Adipose tissue (tissue), 3 donors: ENCODE measurements at regions not wholly inside any gene's neighbourhood (a gene's known extent, or its start where the extent isn't known, plus 50 kb on each side); places are given as distances from the start of the nearest gene placed in this dataset.

Experiments
- H3K27ac ChIP-seq: one replicate; pipeline ENCODE4 v1.5.1; 2013; ENCODE audit warnings: low read depth, low read length
- WGBS, 3 donors: extraction: QIAGEN DNeasy Blood & Tissue Kit; methylation state at CpG; one replicate each; pipeline ENCODE4 v1.1.7; 2013; 5-methylcytosine and 5-hydroxymethylcytosine counted together
- donor health status: healthy with polysubstance abuse.
- donor health status: Bipolar disorder and iron deficiency.
- donor health status: healthy.

DNA sequence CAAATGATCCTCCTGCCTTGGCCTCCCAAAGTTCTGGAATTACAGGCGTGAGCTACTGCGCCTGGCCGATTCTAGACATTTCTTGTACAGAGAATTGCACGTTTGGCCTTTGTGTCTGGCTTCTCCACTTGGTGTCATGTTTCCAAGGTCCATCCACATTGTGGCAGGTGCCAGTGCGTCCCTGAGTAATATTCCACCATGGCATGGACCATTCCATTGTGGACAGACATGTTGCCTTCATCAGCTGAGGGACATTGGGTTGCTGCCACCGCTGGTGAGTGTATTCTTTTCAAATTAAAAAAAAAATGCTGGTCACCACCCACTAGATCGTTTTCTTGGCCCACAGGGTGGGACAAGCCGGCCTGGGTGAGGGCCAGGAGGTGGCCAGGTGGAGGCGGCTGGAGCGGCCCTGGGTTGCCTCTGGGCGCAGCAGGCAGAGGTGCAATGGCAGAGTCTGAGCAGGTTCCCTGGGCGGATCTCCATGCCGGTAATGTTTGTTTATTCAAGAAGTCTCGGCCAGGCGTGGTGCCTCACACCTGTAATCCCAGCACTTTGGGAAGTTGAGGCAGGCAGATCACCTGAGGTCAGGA is 274.1 kb downstream of the SEC14L1 start:
- 90 to 95% (median 93%) methylated on average over 15 of the region's 15 CpGs for WGBS, 3 donors
- no peak overlapping the region for H3K27ac ChIP-seq

DNA sequence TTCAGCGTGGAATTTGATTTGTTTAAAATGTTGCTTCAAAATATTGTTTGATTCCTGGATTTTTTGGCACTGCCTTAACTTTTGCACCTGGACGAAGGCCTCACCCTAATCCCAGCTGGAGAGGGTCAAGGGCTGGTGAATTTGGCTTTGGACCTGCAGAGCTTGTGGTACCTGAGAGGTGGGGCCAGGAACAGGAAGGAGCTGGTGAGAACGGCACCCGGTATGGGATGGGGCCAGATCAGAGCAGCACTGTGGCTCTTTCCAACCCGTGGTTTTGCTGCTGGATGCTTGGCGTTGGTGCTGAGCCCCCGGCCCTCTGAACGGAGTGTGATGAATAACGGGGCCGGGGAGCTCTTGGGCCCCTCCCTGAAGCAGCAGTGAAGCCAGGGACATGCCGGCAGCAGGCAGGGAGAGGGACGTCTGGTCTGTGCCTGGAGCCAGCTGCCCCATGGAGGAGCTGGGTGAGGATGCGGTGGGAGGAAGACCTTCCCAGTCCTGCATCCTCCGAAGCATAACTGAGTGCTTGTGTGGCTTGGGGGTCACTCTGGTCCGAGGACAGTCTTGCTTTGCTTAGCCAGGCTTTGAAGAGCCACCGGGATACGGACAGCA is 275.4 kb downstream of the SEC14L1 start:
- WGBS, 3 donors = 67 to 80% (median 73%) methylated on average over 17 of the region's 17 CpGs
- no peak overlapping the region for H3K27ac ChIP-seq

DNA sequence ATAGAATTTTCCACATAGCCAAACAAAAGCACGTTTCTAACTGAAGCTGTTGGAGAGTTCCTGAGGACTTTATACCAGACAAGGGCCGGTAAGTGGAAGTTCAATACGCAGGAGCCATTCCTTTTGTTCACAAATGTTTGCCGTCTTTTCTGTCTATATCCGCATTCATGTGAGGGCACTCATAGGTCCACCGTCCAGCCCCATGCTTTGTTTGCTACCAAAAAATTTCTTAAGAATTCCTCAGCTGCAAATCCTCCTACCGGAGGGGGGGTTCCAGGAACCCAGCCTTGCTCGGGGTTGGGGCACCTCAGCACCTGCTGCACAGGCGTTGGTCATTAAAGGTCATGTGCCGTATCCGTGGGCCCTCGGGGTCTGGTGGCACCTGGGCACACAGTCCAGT is 276.8 kb downstream of the SEC14L1 start:
- 86 to 93% (median 92%) methylated on average over 12 of the region's 12 CpGs for WGBS, 3 donors
- no peak overlapping the region for H3K27ac ChIP-seq

DNA sequence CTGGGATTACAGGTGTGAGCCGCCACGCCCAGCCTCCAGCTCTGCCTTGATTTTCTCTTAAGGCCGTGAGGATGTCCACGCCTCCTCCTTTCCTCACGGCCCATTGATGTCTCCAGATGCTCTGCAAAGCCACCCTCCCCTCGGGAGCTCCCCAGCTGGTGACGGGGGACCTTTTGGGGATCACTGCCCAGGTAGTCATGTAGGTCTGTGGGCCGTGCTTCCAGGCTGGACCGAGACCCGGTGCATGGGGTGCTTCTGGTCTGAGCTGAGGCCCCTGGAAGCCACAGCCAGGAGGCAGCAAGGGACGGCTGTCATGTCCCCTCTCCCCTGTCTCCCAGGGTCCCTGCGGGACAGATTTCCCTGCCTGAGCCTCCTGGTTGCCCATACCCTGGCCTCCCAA is 277.8 kb downstream of the SEC14L1 start:
- no peak overlapping the region for H3K27ac ChIP-seq
- 85 to 97% (median 87%) methylated on average over 11 to 12 of the region's 12 CpGs for WGBS, 3 donors

DNA sequence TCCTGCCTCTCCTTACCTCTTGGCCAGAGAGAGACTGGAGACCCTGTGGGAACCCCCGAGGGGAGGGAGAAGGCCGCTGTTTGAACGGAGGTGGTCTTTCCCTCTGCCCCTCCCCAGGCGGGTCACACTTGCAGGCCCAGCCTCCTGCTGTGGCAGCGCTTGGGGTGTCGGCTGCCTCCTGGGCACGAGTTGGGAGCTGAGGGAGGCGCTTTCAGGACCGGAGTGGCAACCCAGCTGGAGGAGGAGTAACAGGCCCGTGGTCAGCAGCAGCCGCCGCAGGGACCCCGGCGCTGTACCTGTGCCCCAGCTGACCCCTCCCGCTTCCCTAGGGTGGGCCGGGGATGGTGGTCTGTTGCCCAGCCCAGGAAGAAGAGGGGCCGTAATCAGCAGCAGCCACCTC is 278.3 kb downstream of the SEC14L1 start:
- WGBS, 3 donors = 88 to 91% (median 90%) methylated on average over 15 to 17 of the region's 17 CpGs
- H3K27ac ChIP-seq = no peak overlapping the region

DNA sequence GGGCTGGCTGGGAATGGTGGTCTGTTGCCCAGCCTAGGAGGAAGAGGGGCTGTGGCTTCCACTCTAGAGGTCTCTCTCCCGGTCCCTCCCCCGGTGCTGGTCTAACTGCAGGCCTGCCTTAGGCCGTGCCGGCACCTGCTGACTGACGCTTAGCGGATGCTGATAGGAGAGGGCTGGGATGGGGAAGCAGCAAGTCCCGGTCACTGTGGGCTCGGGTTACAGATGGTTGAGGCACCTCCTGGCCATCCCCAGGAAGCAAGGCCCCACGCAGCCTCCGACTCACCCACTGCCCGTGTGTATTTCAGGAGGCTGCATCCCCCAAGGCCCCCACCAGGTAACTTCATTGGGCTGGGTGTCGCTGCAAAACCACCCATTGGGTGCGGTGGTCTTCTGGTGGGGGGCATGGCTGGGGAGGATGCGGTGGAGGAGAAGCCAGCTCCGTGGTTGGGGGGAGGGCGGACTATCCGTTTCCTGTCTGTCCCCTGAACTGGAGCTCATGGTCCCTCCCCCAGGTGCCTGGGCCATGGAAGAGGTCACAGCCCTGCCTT is 278.9 kb downstream of the SEC14L1 start:
- WGBS, 3 donors = 60 to 82% (median 75%) methylated on average over 15 to 17 of the region's 17 CpGs
- H3K27ac ChIP-seq = no peak overlapping the region

DNA sequence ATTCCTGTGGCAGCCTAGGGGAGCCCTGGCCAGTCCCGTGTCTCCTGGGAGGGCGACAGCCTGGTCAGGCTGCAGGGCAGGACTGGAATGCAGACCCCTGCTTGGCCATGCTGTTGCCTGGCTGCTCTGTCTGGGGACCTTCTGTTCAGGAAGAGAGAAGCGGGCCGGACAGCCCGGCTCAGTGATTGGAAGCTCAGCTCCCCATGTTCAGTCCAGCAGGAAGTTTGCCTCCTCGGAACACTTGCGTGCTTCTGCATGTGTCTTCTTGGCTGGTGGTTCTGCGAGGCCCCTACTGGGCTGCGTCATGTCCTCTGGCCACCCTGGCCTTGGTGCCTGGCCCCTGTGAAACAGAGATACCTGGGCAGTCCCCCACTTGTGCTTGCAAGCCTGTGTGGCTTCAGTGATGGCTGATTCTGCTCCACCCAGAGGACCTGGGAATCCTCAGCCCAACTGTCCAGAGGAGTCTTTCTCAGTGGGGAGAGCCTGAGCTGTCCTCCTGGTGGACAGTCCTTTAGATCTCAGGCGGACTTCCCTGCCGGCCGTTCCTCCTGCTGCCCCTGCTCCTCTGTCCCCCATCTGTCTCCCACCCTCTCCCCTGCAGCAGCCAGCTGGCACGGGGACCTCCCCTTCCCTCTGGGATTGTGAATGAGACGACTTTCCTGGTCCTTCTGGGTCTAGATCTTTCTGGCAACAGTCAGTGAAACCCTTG is 279.5 kb downstream of the SEC14L1 start:
- H3K27ac ChIP-seq = no peak overlapping the region

DNA sequence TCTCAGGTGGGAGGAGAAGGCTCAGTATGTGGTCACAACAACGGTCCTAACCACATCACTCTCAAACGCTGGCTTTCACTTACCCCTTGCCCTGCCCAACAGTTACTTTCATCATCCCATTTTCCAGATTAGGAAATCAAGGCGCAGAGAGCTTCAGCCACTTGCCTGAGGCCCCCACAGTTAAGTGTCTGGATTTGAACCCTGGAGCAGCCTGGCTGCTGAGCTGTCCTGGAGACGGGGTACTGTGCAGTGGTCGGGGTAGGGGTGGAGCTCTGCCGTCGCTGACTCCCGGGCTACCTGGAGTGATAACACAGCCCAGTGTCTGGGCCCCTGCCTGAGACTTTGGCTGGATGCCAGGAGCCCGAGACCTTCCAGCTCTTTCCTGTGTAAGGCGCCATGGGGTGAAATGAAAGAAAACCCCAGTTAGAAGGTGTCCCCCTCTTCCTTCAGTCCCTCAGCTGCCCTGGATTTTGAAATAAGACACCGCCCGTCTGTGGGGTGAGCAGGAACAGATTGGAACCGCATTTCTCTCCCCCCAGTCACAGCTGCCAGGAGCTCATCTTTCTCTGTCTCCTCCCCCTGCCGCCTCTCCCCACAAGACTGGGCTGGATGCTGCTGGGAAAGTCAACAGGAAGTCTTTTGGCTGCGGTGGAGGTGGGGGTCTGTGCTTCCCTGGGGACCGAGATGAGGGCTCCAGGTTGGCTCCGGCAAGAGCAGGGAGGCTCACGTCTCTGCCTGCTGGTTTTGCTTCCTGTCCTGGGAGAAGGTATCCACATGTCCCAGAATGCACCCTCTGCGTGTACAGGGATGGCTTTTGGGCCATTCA is 280.2 kb downstream of the SEC14L1 start:
- no peak overlapping the region for H3K27ac ChIP-seq
- 20 to 48% (median 23%) methylated on average over 19 of the region's 19 CpGs for WGBS, 3 donors

More for the DNA sequence above, 279.5 kb downstream of the SEC14L1 start:
- WGBS, 3 donors = 47 to 76% (median 58%) methylated on average over 14 of the region's 14 CpGs

DNA sequence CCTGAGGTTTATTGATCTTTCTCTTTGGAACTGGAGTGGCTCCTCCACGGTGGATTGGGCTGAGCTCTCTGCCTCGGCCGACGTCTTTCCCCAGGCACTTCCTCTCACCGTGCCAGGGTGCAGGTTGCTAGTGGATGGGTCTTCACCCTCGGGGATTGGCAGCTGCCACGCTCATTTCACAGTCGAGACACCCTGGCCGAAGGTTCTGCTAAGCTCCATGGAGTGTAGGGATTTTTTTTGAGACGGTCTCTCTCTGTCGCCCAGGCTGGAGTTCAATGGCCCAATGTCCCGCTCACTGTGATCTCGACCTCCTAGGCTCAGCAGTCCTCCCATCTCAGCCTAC is 280.8 kb downstream of the SEC14L1 start:
- no peak overlapping the region for H3K27ac ChIP-seq
- 59 to 79% (median 62%) methylated on average over 13 of the region's 13 CpGs for WGBS, 3 donors

DNA sequence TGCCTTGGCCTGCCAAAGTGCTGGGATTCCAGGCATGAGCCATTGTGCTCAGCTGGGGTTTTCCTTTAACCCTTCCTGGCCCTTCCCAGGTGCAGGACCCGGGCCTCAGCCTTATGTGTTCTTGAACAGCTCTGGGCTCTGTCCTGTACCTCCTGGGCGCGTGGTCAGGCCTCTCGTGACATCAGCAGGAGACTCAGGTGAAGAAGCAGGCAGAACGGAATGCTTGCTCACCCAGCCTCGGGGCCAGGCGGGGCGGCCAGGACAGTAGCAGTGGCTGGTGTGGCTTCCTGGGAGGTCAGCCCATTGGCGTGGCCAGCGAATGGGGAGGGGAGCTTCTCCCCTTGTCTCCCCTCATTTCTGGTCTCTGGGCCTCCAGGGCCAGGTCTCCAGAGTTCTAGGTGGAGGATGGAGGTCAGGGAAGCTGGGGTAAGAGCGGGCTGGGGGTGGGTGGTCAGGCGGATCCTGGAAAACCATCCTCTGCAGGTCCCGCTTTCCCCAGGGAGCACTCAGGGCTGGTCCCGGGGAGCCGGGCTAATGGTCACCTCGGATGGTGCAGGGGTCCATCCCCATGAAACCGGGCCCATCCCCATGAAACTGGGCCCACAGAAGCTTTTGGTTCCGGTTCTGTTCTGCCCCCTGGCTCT is 281.5 kb downstream of the SEC14L1 start:
- 92 to 93% (median 93%) methylated on average over 18 of the region's 18 CpGs for WGBS, 3 donors
- H3K27ac ChIP-seq = no peak overlapping the region

DNA sequence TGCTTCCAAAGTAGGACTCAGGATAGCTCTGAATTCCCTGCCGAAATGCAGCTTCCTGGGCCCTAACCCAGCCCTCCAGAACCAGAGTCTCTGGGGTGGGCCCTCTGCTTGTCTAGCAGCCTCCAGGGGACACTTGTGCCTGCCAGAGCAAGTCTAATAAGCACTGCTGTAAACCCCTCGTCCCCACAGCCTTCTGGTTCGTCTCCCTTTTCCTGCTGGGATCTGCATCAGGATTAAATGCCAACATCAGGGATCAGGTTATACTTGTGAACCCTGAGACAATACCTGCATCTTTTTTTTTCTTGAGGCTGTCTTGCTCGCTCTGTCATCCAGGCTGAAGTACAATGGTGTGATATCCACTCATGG is 282.0 kb downstream of the SEC14L1 start:
- H3K27ac ChIP-seq = no peak overlapping the region
- WGBS, 3 donors = 73 to 94% (median 82%) methylated on average over 4 of the region's 4 CpGs

DNA sequence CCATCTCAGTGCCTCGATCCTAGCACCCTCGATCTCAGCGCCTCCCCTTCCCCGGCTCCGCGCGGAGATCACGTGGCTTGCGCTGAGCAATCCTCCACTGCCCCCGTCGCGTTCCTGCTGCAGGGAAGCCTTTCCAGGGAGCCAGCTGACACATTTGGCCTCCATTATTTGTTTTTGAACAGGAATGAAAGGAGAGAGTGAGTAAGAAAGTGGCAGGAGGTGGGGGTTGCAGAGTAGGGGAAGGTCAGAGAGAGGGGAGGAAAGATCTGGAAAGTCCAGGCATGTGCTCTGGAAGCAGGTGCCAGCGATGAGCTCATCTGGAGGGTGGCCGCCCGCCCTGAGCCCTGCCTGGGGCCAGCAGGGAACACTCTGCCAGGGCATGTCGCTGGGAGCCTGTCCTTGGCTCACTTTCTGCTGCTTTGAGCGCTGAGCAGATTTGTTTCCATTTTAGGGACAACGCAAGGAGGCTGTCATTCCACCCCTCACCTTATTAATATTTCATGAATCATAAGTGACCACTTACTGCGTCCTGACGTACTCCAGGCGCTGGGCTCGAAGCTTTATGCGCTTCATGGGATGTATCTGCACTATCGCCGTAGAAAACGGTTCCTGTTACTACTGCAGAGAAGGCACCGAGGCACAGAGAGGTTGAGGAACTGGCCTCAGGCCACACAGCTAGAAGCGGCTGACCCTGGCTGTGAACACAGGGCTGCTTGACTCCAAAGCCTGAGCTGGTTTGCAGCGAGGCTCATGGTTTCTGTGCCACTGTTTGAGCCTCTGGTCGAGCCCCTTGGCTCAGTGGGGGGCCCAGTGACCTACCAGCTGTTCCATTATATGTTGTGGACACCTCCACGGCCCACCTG is 283.1 kb downstream of the SEC14L1 start:
- 54 to 70% (median 62%) methylated on average over 31 of the region's 31 CpGs for WGBS, 3 donors
- peak overlapping the region; percentile 79 for H3K27ac ChIP-seq

DNA sequence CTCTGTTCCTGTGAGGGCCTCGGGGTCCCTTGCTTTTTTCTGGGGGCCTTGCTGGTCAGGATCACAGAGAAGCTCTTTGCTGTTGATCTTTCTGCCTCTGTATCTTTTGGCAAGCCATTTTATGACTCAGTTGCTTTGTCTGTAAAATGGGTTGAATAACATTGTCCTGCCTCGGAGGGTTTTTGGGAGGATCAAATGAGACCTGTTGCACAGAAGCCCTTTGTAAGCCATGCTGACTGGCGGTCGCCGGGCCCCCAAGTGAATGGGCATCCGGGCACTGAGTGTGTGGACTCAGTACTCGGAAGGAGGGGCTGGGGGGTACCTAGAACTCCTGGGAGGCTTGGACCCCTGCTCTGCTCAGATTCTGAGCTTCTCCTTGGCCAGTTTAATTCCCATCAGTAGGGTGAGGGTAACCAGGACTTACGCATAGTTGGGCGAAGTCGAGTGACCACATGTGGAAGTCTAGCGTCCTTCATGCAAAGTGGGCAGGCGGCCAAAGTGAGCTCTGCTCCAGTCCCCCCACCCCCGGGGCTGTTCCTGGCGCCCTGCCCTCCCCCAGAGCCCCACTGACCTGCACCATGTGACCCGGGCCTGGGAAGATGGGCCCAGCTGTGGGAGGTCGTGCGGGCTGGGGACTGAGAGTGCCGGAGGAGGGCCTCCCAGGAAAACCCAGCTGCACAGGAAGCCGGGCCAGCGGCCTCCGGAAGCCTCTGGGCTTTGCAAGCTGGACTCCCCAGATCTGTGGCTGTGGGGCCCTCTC is 284.0 kb downstream of the SEC14L1 start:
- peak overlapping the region; percentile 79 for H3K27ac ChIP-seq
- 25 to 56% (median 28%) methylated on average over 21 of the region's 21 CpGs for WGBS, 3 donors

DNA sequence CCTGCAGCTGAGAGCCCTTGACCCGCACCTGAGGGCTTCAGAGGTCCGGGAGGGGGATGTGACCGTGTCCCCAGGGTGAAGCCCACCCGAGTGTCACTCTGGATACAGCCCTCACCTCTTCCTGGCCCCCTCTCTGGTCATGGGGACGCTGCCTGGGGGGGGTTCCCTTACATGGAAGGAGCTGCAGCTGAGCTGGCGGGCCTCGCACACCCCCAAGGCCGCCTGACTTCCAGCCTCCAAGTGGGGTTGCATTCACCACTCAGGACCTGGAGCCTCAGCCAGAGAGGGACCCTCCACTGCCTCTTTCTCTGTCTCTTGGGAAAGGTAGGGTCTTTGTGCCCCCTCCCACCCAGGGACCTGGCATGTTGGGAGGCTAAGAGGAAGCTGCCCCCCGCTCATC is 284.6 kb downstream of the SEC14L1 start:
- H3K27ac ChIP-seq = no peak overlapping the region
- 27 to 78% (median 37%) methylated on average over 9 of the region's 9 CpGs for WGBS, 3 donors

DNA sequence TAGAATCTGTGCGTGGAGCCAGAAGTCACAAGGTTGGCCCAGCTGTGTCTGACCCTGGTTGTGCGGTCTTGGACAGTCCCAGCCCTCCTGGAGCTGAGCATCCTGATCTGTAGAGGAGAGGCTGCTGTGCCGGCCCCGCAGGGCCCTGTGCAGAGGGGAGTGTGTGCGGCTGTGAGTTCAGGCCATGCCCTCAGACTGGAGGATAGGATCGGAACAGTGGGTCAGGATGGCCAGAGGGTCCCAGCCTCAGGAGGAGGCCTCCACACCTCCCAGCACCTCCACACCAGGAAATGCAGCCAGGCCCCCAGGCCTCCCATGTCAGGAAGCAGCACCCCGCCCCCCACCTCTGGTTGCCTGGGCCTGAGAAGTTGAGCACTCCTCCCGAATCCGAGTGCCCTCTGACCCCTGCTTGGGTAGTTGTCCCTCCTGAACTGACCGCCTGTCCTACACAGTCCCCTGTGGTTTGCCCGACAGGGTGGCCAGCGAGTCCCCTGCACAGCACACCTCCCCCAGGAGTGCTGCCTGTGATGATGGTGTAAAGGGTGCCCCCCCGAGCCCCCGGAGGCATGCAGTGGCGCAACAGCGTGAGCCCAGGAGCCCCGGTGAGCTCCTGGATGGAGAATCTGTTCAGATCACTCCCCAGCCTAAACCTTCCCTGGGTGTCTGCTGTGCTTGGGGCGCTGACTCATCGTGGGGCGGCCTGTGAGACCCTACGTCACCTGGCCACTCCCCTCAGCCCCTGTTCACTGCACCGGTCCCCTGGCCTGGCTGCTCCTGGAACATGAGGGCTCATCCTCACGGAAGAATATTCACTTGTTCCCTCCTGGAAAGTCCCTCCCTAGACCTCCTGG is 285.2 kb downstream of the SEC14L1 start:
- 58 to 82% (median 64%) methylated on average over 23 of the region's 23 CpGs for WGBS, 3 donors
- no peak overlapping the region for H3K27ac ChIP-seq
